GM23338 (cell line): ENCODE measurements at regions not wholly inside any gene's neighbourhood (a gene's known extent, or its start where the extent isn't known, plus 50 kb on each side); places are given as distances from the start of the nearest gene placed in this dataset.

ENCODE experiments used
- ATAC-seq: fragments of 200-7000 bp; cut with Tn5 transposase; 3 replicates; pipeline ENCODE4 v1.9.1; 2020
- DNase-seq: peaks from one replicate; pipeline ENCODE4 v3.0.0-alpha.2; 2015; ENCODE audit warnings: low spot score
- H2AFZ ChIP-seq: fragments of 200-600 bp; sonication (generic); 2 replicates; pipeline ENCODE4 v1.8.0; 2016; ENCODE audit warnings: antibody characterized with exemption, mild to moderate bottlenecking, moderate library complexity
- H3F3A ChIP-seq: fragments of 200-600 bp; sonication (generic); replicated peaks from 2 replicates; pipeline ENCODE4 v1.8.0; 2017; ENCODE audit warnings: antibody characterized with exemption, mixed run types, low read depth
- H3K27ac ChIP-seq: fragments of 200-600 bp; sonication (generic); 2 replicates; pipeline ENCODE4 v1.6.1; 2016; ENCODE audit warnings: low read depth
- H3K27me3 ChIP-seq: fragments of 200-600 bp; sonication (generic); 2 replicates; pipeline ENCODE4 v1.8.0; 2016; ENCODE audit warnings: mild to moderate bottlenecking, mixed run types, moderate library complexity; ENCODE audit not compliant: insufficient read depth
- H3K36me3 ChIP-seq: fragments of 200-600 bp; sonication (generic); 2 replicates; pipeline ENCODE4 v1.8.0; 2016; ENCODE audit warnings: mild to moderate bottlenecking; ENCODE audit not compliant: insufficient read depth
- H3K4me1 ChIP-seq: fragments of 200-600 bp; sonication (generic); 2 replicates; pipeline ENCODE4 v1.8.0; 2016; ENCODE audit warnings: mild to moderate bottlenecking, moderate library complexity; ENCODE audit not compliant: insufficient read depth
- H3K4me2 ChIP-seq: fragments of 200-600 bp; sonication (generic); 2 replicates; pipeline ENCODE4 v1.7.1; 2017; ENCODE audit warnings: mixed run types
- H3K4me3 ChIP-seq: fragments of 200-600 bp; sonication (generic); 2 replicates; pipeline ENCODE4 v1.6.1; 2016; ENCODE audit warnings: mixed run types
- H3K79me2 ChIP-seq: fragments of 200-600 bp; sonication (generic); replicated peaks from 2 replicates; pipeline ENCODE4 v1.8.0; 2017; ENCODE audit warnings: mild to moderate bottlenecking; ENCODE audit not compliant: insufficient read depth
- H3K9me2 ChIP-seq: fragments of 200-600 bp; sonication (generic); 2 replicates; pipeline ENCODE4 v1.8.0; 2017; ENCODE audit not compliant: insufficient read depth
- H4K20me1 ChIP-seq: fragments of 200-600 bp; sonication (generic); replicated peaks from 2 replicates; pipeline ENCODE4 v1.8.0; 2017; ENCODE audit warnings: mild to moderate bottlenecking; ENCODE audit not compliant: insufficient read depth
- H3K27ac Mint-ChIP-seq: 2 replicates; pipeline ENCODE4 v1.8.0; 2020; ENCODE audit warnings: inconsistent platforms, mild to moderate bottlenecking, moderate library complexity, mixed read lengths
- H3K27me3 Mint-ChIP-seq: 3 replicates; pipeline ENCODE4 v1.8.0; 2022; ENCODE audit warnings: low read depth, mild to moderate bottlenecking, moderate library complexity, mixed read lengths, inconsistent platforms; ENCODE audit not compliant: insufficient read depth, poor library complexity
- H3K36me3 Mint-ChIP-seq: 3 replicates; pipeline ENCODE4 v1.8.0; 2021; ENCODE audit warnings: low read depth, mild to moderate bottlenecking, inconsistent platforms, moderate library complexity, mixed read lengths
- H3K4me1 Mint-ChIP-seq: 3 replicates; pipeline ENCODE4 v1.8.0; 2020; ENCODE audit warnings: mild to moderate bottlenecking, inconsistent platforms, mixed read lengths
- H3K4me3 Mint-ChIP-seq: 3 replicates; pipeline ENCODE4 v1.8.0; 2021; ENCODE audit warnings: moderate library complexity, mild to moderate bottlenecking, inconsistent platforms, mixed read lengths
- H3K9me3 Mint-ChIP-seq: 3 replicates; pipeline ENCODE4 v1.8.0; 2020; ENCODE audit warnings: moderate library complexity, mild to moderate bottlenecking, inconsistent platforms, mixed read lengths
- EZH2 ChIP-seq: fragments of 200-600 bp; sonication (generic); IDR thresholded peaks from one replicate; pipeline ENCODE4 v1.8.0; 2017; ENCODE audit warnings: antibody characterized with exemption, mild to moderate bottlenecking, low read depth; ENCODE audit not compliant: unreplicated experiment
- EZH2phosphoT487 ChIP-seq: fragments of 200-600 bp; sonication (generic); IDR thresholded peaks from one replicate; pipeline ENCODE4 v1.8.1; 2018; ENCODE audit warnings: antibody characterized with exemption; ENCODE audit not compliant: unreplicated experiment
- NANOG ChIP-seq: IDR thresholded peaks from 2 replicates; pipeline ENCODE4 v1.6.1; 2016; ENCODE audit warnings: antibody characterized with exemption, borderline replicate concordance
- POLR2AphosphoS5 ChIP-seq: IDR thresholded peaks from 2 replicates; pipeline ENCODE4 v1.6.1; 2016; ENCODE audit warnings: antibody characterized with exemption, low read depth
- REST ChIP-seq: IDR thresholded peaks from one replicate; pipeline ENCODE4 v1.6.1; 2018; ENCODE audit warnings: antibody characterized with exemption; ENCODE audit not compliant: unreplicated experiment
- STAT1 ChIP-seq: IDR thresholded peaks from one replicate; pipeline ENCODE4 v1.6.1; 2016; ENCODE audit warnings: antibody characterized with exemption; ENCODE audit not compliant: unreplicated experiment
- ZNF114 ChIP-seq: fragments of 250-450 bp; sonication (Bioruptor Pico); IDR thresholded peaks from 2 replicates; pipeline ENCODE4 v1.5.0; 2020; ENCODE audit warnings: mild to moderate bottlenecking, moderate library complexity
- ZNF331 ChIP-seq: fragments of 250-450 bp; sonication (Bioruptor Pico); IDR thresholded peaks from 2 replicates; pipeline ENCODE4 v1.5.0; 2020; ENCODE audit warnings: low read depth, mild to moderate bottlenecking, moderate library complexity
- ZNF462 ChIP-seq: fragments of 250-450 bp; sonication (Bioruptor Pico); IDR thresholded peaks from 2 replicates; pipeline ENCODE4 v1.5.0; 2020; ENCODE audit warnings: mild to moderate bottlenecking, moderate library complexity
- TF ChIP-seq, protein P1 (sequence below): IDR thresholded peaks from 2 replicates; pipeline ENCODE4 v1.6.1; 2016; ENCODE audit warnings: antibody characterized with exemption

GRCh38 chr6:166752097-166752496 is 125.0 kb upstream of the RPS6KA2 start:
- Histone ChIP-seq H3K36me3 (no peaks in the 10 kb centered on the region), H3K79me2 (no peaks in the 10 kb centered on the region), H3K27ac (no peak overlapping the region), H3K4me2 (no peak overlapping the region), H3K27me3 (no peaks in the 10 kb centered on the region), H3K9me2 (no peaks in the 10 kb centered on the region), H3K4me3 (no peak overlapping the region), H3F3A (0 out of 2 replicates have a peak, but pooled peaks cover 6% of the 10 kb centered on the region), H3K4me1 (peaks cover 35% of the 10 kb centered on the region), H2AFZ (no peak overlapping the region), H4K20me1 (no peaks in the 10 kb centered on the region; the same call in 1 of the 2 replicates)
- Mint-ChIP-seq H3K27me3 (peaks cover 16% of the 10 kb centered on the region), H3K4me1 (peaks cover 47% of the 10 kb centered on the region), H3K36me3 (no peaks in the 10 kb centered on the region), H3K9me3 (no peaks in the 10 kb centered on the region), H3K27ac (no peak overlapping the region), H3K4me3 (no peak overlapping the region)
- TF ChIP-seq REST (no peak), ZNF331 (CRISPR knock-in tag) (no peak), ZNF114 (CRISPR knock-in tag) (no peak), EZH2 (no peak), STAT1 (no peak), EZH2phosphoT487 (no peak)
- TF ChIP-seq, protein P1, sequence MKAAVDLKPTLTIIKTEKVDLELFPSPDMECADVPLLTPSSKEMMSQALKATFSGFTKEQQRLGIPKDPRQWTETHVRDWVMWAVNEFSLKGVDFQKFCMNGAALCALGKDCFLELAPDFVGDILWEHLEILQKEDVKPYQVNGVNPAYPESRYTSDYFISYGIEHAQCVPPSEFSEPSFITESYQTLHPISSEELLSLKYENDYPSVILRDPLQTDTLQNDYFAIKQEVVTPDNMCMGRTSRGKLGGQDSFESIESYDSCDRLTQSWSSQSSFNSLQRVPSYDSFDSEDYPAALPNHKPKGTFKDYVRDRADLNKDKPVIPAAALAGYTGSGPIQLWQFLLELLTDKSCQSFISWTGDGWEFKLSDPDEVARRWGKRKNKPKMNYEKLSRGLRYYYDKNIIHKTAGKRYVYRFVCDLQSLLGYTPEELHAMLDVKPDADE: no peak
- DNase-seq: no peak
- ATAC-seq: no peak

- Mint-ChIP-seq H3K4me3 (no peak overlapping the region), H3K27ac (peak overlapping the region; percentile 65; the same call in 1 of the 2 replicates), H3K9me3 (no peaks in the 10 kb centered on the region), H3K4me1 (peaks cover 55% of the 10 kb centered on the region), H3K36me3 (no peaks in the 10 kb centered on the region), H3K27me3 (peaks cover 17% of the 10 kb centered on the region)
- ATAC-seq (peak; percentile 40), DNase-seq (peak; percentile 56)
- Histone ChIP-seq H3K4me1 (peaks cover 34% of the 10 kb centered on the region), H3K36me3 (no peaks in the 10 kb centered on the region), H3K27me3 (no peaks in the 10 kb centered on the region), H3F3A (0 out of 2 replicates have a peak, but pooled peaks cover 3% of the 10 kb centered on the region), H3K27ac (0 out of 2 replicates have a peak overlapping the region, but pooled peaks have one; percentile 45), H2AFZ (no peak overlapping the region), H3K4me2 (no peak overlapping the region), H3K79me2 (no peaks in the 10 kb centered on the region), H4K20me1 (no peaks in the 10 kb centered on the region; the same call in 1 of the 2 replicates), H3K4me3 (no peak overlapping the region), H3K9me2 (no peaks in the 10 kb centered on the region)
- no peak for TF ChIP-seq EZH2
- no peak for TF ChIP-seq POLR2AphosphoS5
- TF ChIP-seq ZNF462 (CRISPR knock-in tag): no peak
- no peak for TF ChIP-seq NANOG
Observed at GRCh38 chr6:166751051-166751595, 124.1 kb upstream of the RPS6KA2 start.
